Endothelial cell of umbilical vein (primary cell): ENCODE measurements at regions not wholly inside any gene's neighbourhood (a gene's known extent, or its start where the extent isn't known, plus 50 kb on each side); places are given as distances from the start of the nearest gene placed in this dataset.

Experiments
- BruUV-seq: library from RNA; stranded (reverse); fragments of 400-500 nt; replicated peaks from 2 replicates; lab custom pipeline; 2021; lab: Mats Ljungman, UMichigan
- CTCF ChIA-PET: fragments of 300-600, 350-600 bp; sonication (Branson Sonifier 250); formaldehyde crosslinking; loops from one replicate; lab custom pipeline; 2021; ENCODE audit warnings: antibody characterized with exemption, inconsistent platforms; lab: Charles Lee
- POLR2A ChIA-PET: fragments of 300-600, 350-600 bp; sonication (Branson Sonifier 250); formaldehyde crosslinking; loops from one replicate; lab custom pipeline; 2021; ENCODE audit warnings: antibody characterized with exemption, inconsistent platforms; lab: Charles Lee
- DNase-seq: peaks from one replicate; pipeline ENCODE4 v3.0.0-alpha.2; 2011; ENCODE audit warnings: low read depth, low spot score
- FAIRE-seq: peaks from 2 replicates; lab custom pipeline; 2011; peaks lifted over from hg19 to GRCh38; lab: Jason Lieb, UNC
- H2AFZ ChIP-seq: 2 replicates; pipeline ENCODE4 v1.6.0; 2012; ENCODE audit warnings: low read depth, low read length, control low read depth, inconsistent platforms
- H3K27ac ChIP-seq: 2 replicates; pipeline ENCODE4 v1.5.1; 2011; ENCODE audit warnings: low read depth, mild to moderate bottlenecking, control low read depth, low read length, moderate library complexity; ENCODE audit not compliant: insufficient read depth
- H3K27me3 ChIP-seq, 2 experiments: 2 replicates each; pipeline versions ENCODE4 v1.6.0 to v1.6.1; 2011; ENCODE audit warnings: low read length in 2 of 2, mixed read lengths in 1 of 2; ENCODE audit not compliant: control insufficient read depth in 2 of 2, insufficient read depth in 2 of 2
- H3K36me3 ChIP-seq, 2 experiments: 2 replicates in 1 of 2; 3 replicates in 1 of 2; pipeline ENCODE4 v1.5.1; 2011; ENCODE audit warnings: low read length in 2 of 2, mild to moderate bottlenecking in 1 of 2, moderate library complexity in 1 of 2; ENCODE audit not compliant: control insufficient read depth in 2 of 2, insufficient read depth in 2 of 2; ENCODE audit errors: extremely low read depth in 1 of 2
- H3K4me1 ChIP-seq: 3 replicates; pipeline ENCODE4 v1.5.1; 2011; ENCODE audit warnings: mild to moderate bottlenecking, low read length; ENCODE audit not compliant: control insufficient read depth, insufficient read depth; ENCODE audit errors: extremely low read depth
- H3K4me2 ChIP-seq: 2 replicates; pipeline ENCODE4 v1.6.1; 2011; ENCODE audit warnings: low read length, control low read depth, mixed read lengths; ENCODE audit not compliant: insufficient read depth
- H3K4me3 ChIP-seq, 3 experiments: fragments of 200-600 bp in 1 of 3; sonication (generic), shearing (Covaris generic) in 1 of 3; replicated peaks in 1 of 3; 2 replicates each; pipeline ENCODE4 v1.5.1; 2011 to 2016; ENCODE audit warnings: control low read depth in 3 of 3, low read length in 3 of 3, mild to moderate bottlenecking in 2 of 3, inconsistent platforms in 1 of 3, low read depth in 1 of 3, moderate library complexity in 1 of 3; ENCODE audit not compliant: insufficient read depth in 1 of 3
- H3K79me2 ChIP-seq: 2 replicates; pipeline ENCODE4 v1.6.0; 2012; ENCODE audit warnings: low read length, inconsistent platforms; ENCODE audit not compliant: control insufficient read depth, insufficient read depth
- H3K9ac ChIP-seq: replicated peaks from 2 replicates; pipeline ENCODE3; 2011; ENCODE audit warnings: low read length, control low read depth; ENCODE audit not compliant: insufficient read depth; ENCODE audit errors: extremely low read depth
- H3K9me1 ChIP-seq: replicated peaks from 3 replicates; pipeline ENCODE4 v1.6.0; 2011; ENCODE audit warnings: mild to moderate bottlenecking, low read length; ENCODE audit not compliant: control insufficient read depth, insufficient read depth; ENCODE audit errors: extremely low read depth
- H3K9me3 ChIP-seq: replicated peaks from 2 replicates; pipeline ENCODE4 v1.5.1; 2012; ENCODE audit warnings: low read length, inconsistent platforms; ENCODE audit not compliant: control insufficient read depth, insufficient read depth
- H4K20me1 ChIP-seq: replicated peaks from 2 replicates; pipeline ENCODE3; 2011; ENCODE audit warnings: mild to moderate bottlenecking, low read length; ENCODE audit not compliant: control insufficient read depth, insufficient read depth; ENCODE audit errors: extremely low read depth
- EZH2 ChIP-seq: IDR thresholded peaks from 2 replicates; pipeline ENCODE4 v1.6.1; 2012; ENCODE audit warnings: borderline replicate concordance, low read depth, mild to moderate bottlenecking, moderate library complexity, low read length, inconsistent platforms; ENCODE audit not compliant: severe bottlenecking
- FOS ChIP-seq: IDR thresholded peaks from 2 replicates; pipeline ENCODE4 v1.6.1; 2011; ENCODE audit warnings: mild to moderate bottlenecking, low read length, moderate library complexity, borderline replicate concordance; ENCODE audit not compliant: insufficient read depth
- GATA2 ChIP-seq: IDR thresholded peaks from 2 replicates; pipeline ENCODE4 v1.7.0; 2011; ENCODE audit warnings: low read depth, mild to moderate bottlenecking, moderate library complexity, mixed read lengths, low read length; ENCODE audit not compliant: insufficient read length, insufficient read depth
- JUN ChIP-seq: IDR thresholded peaks from 2 replicates; pipeline ENCODE4 v1.6.1; 2011; ENCODE audit warnings: borderline replicate concordance, low read depth; ENCODE audit not compliant: insufficient read length, insufficient read depth
- MYC ChIP-seq: IDR thresholded peaks from one replicate; pipeline ENCODE4 v1.6.1; 2011; ENCODE audit warnings: mild to moderate bottlenecking, low read depth, low read length
- POLR2A ChIP-seq: IDR thresholded peaks from 2 replicates; pipeline ENCODE4 v1.6.1; 2012; ENCODE audit warnings: low read depth, mild to moderate bottlenecking, control low read depth, low read length
- POLR2AphosphoS5 ChIP-seq: IDR thresholded peaks from 2 replicates; pipeline ENCODE4 v1.6.1; 2012; ENCODE audit warnings: low read depth, mild to moderate bottlenecking, control low read depth, low read length, moderate library complexity; ENCODE audit not compliant: insufficient read depth
- dilution Hi-C: fragments of 300-500 bp; cut with MboI; formaldehyde crosslinking; loops from one replicate; pipeline ENCODE4 v1.15.0; 2019; ENCODE audit warnings: low sequenced_read_pairs; ENCODE audit not compliant: extremely low pct_ligation_motif_present
- intact Hi-C: fragments of 100-400 bp; cut with micrococcal nuclease; formaldehyde crosslinking; loops from one replicate; pipeline ENCODE4 v1.10.0; 2022
- TF ChIP-seq, protein P1 (sequence below): IDR thresholded peaks from 2 replicates; pipeline ENCODE4 v1.6.1; 2011; ENCODE audit not compliant: insufficient read depth, insufficient read length
- TF ChIP-seq, protein P2 (sequence below), 2 donors: IDR thresholded peaks; 1 replicate in 1 of 2; 2 replicates in 1 of 2; pipeline ENCODE4 v1.5.1; 2011; ENCODE audit warnings: low read length in 2 of 2, mild to moderate bottlenecking in 2 of 2, moderate library complexity in 2 of 2, control low read depth in 1 of 2, inconsistent platforms in 1 of 2, low read depth in 1 of 2; ENCODE audit not compliant: insufficient read depth in 1 of 2; ENCODE audit errors: extremely low read depth in 1 of 2

DNA sequence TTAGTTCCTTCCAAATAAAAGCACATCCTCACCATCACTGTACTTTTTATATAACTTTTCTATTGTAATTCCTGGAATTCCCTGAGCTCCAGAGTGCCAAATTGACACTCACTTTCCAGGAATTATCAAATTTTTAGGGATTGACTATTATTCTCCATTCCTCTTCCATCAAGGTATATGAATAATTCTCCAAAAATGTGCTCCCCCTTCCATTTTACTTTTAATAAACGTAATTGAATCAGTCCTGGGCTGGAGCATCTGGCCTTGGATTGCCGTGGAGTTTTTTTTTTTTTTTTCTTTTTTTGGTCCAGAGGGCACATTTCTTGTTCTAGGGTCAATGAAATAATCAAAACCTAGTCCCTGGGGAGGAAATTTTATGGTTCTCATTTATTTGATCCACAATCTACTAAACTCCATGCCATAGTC, 304.3 kb downstream of the CDCA7 start:
- FAIRE-seq: no peak
- Histone ChIP-seq H2AFZ (no peak overlapping the region), H3K4me3 (no peak overlapping the region), H4K20me1 (no peaks in the 10 kb centered on the region), H3K4me2 (no peak overlapping the region), H3K27ac (no peak overlapping the region), H3K9me1 (no peaks in the 10 kb centered on the region), H3K36me3 (no peaks in the 10 kb centered on the region), H3K27me3 (peaks cover 0 to 5% of the 10 kb centered on the region in 2 experiments), H3K4me1 (no peaks in the 10 kb centered on the region), H3K79me2 (no peaks in the 10 kb centered on the region), H3K9me3 (no peaks in the 10 kb centered on the region), H3K9ac (no peak overlapping the region)
- POLR2A ChIA-PET: no interaction called here
- BruUV-seq: no TSS peak
- dilution Hi-C loops (no loop called here), intact Hi-C loops (no loop called here)
- CTCF ChIA-PET: no interaction called here
- TF ChIP-seq FOS (no peak), JUN (no peak), GATA2 (no peak), POLR2A (no peak), MYC (no peak), EZH2 (no peak), POLR2AphosphoS5 (no peak)
- TF ChIP-seq, protein P1, sequence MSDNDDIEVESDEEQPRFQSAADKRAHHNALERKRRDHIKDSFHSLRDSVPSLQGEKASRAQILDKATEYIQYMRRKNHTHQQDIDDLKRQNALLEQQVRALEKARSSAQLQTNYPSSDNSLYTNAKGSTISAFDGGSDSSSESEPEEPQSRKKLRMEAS: no peak
- TF ChIP-seq, protein P2, sequence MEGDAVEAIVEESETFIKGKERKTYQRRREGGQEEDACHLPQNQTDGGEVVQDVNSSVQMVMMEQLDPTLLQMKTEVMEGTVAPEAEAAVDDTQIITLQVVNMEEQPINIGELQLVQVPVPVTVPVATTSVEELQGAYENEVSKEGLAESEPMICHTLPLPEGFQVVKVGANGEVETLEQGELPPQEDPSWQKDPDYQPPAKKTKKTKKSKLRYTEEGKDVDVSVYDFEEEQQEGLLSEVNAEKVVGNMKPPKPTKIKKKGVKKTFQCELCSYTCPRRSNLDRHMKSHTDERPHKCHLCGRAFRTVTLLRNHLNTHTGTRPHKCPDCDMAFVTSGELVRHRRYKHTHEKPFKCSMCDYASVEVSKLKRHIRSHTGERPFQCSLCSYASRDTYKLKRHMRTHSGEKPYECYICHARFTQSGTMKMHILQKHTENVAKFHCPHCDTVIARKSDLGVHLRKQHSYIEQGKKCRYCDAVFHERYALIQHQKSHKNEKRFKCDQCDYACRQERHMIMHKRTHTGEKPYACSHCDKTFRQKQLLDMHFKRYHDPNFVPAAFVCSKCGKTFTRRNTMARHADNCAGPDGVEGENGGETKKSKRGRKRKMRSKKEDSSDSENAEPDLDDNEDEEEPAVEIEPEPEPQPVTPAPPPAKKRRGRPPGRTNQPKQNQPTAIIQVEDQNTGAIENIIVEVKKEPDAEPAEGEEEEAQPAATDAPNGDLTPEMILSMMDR (IDR thresholded peaks at IDR 0.05; ENCODE audit: extremely low read depth in 1 of 2, insufficient read depth in 1 of 2, low read depth in 1 of 2, low read length in 2 of 2): no peak
- DNase-seq: no peak
